ENCODE measurements at regions not wholly inside any gene's neighbourhood (a gene's known extent, or its start where the extent isn't known, plus 50 kb on each side); places are given as distances from the start of the nearest gene placed in this dataset.
"Not testable (repeated sequence)": the region's sequence is repeated elsewhere in the genome, so short reads cannot be mapped to it uniquely, and the experiment has no call there.

- not testable (repeated sequence) for TF ChIP-seq CTCF (conservative IDR thresholded peaks at IDR 0.05; ENCODE audit: low read length); EZH2phosphoT487 (IDR thresholded peaks at IDR 0.05; ENCODE audit: borderline replicate concordance)
These were observed 72.6 kb upstream of the SEC22B start for GRCh38 chr1:120248726-120249427.

Data from Loucy (cell line).